AG10803 (cell line): ENCODE measurements at regions not wholly inside any gene's neighbourhood (a gene's known extent, or its start where the extent isn't known, plus 50 kb on each side); places are given as distances from the start of the nearest gene placed in this dataset.

Source experiments
- DNase-seq: peaks from one replicate; pipeline ENCODE4 v3.0.0; 2010; ENCODE audit warnings: low read depth
- H3K4me3 ChIP-seq: 2 replicates; pipeline ENCODE4 v1.5.1; 2011; ENCODE audit warnings: mild to moderate bottlenecking, low read length, control low read depth
- CTCF ChIP-seq: conservative IDR thresholded peaks from 2 replicates; pipeline ENCODE4 v1.5.1; 2011; ENCODE audit warnings: mild to moderate bottlenecking, low read length, control low read depth, inconsistent platforms

GRCh38 chr3:147471741-147472140 lies 62.6 kb downstream of the ZIC1 start:
- no peak for DNase-seq
- TF ChIP-seq CTCF = no peak
- H3K4me3 ChIP-seq = no peak overlapping the region

- TF ChIP-seq CTCF = no peak
- no peak for DNase-seq
- H3K4me3 ChIP-seq = no peak overlapping the region
Measured at GRCh38 chr3:147472846-147473245, 63.7 kb downstream of the ZIC1 start.

- TF ChIP-seq CTCF = no peak
- H3K4me3 ChIP-seq = no peak overlapping the region
- no peak for DNase-seq
Measured at GRCh38 chr3:147483145-147483544, 74.0 kb downstream of the ZIC1 start.

GRCh38 chr3:147483578-147483977 lies 74.4 kb downstream of the ZIC1 start:
- TF ChIP-seq CTCF = no peak
- H3K4me3 ChIP-seq = no peak overlapping the region
- DNase-seq = no peak

- TF ChIP-seq CTCF = no peak
- no peak for DNase-seq
- H3K4me3 ChIP-seq = no peak overlapping the region
Measured at GRCh38 chr3:147493065-147493464, 83.9 kb downstream of the ZIC1 start.

- H3K4me3 ChIP-seq = no peak overlapping the region
- DNase-seq = no peak
- TF ChIP-seq CTCF = no peak
Measured at GRCh38 chr3:147493666-147494065, 84.5 kb downstream of the ZIC1 start.

GRCh38 chr3:147497286-147497685 lies 88.1 kb downstream of the ZIC1 start:
- DNase-seq = no peak
- no peak for TF ChIP-seq CTCF
- H3K4me3 ChIP-seq = no peak overlapping the region
